Body of pancreas (tissue), 4 donors: ENCODE measurements at regions not wholly inside any gene's neighbourhood (a gene's known extent, or its start where the extent isn't known, plus 50 kb on each side); places are given as distances from the start of the nearest gene placed in this dataset.

Experiments used
- POLR2A ChIP-seq, 3 donors: fragments of 450-650 bp; IDR thresholded peaks; one replicate each; pipeline ENCODE4 v1.6.1; 2016; ENCODE audit warnings: antibody characterized with exemption in 3 of 3, mild to moderate bottlenecking in 2 of 3
- TF ChIP-seq, protein P1 (sequence below), 7 experiments: fragments of 450-650 bp in 4 of 7; fragments of 200-600 bp in 3 of 7; sonication (generic) in 3 of 7; IDR thresholded peaks; one replicate each; pipeline ENCODE4 v1.5.1; 2016 to 2019; ENCODE audit warnings: antibody characterized with exemption in 7 of 7

DNA sequence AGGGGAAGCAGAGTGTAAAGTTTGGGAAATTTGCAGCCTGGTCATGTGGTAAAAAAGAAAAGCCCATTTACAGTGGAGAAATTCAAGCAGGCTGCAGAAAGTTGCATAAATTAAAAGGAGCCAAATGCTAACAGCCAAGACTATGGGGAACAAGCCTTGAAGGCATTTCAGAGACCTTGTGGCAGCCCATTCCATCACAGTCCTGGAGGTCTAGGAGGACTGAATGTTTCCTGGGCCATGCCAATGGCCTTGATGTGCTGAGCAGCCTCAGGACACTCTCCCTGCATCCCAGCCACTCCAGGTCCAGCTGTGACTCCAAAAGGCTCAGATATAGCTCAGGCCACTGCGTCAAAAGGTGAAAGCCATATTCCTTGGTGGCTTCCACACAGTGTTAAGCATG, 1202.4 kb upstream of the ATXN8OS start:
- TF ChIP-seq, protein P1, sequence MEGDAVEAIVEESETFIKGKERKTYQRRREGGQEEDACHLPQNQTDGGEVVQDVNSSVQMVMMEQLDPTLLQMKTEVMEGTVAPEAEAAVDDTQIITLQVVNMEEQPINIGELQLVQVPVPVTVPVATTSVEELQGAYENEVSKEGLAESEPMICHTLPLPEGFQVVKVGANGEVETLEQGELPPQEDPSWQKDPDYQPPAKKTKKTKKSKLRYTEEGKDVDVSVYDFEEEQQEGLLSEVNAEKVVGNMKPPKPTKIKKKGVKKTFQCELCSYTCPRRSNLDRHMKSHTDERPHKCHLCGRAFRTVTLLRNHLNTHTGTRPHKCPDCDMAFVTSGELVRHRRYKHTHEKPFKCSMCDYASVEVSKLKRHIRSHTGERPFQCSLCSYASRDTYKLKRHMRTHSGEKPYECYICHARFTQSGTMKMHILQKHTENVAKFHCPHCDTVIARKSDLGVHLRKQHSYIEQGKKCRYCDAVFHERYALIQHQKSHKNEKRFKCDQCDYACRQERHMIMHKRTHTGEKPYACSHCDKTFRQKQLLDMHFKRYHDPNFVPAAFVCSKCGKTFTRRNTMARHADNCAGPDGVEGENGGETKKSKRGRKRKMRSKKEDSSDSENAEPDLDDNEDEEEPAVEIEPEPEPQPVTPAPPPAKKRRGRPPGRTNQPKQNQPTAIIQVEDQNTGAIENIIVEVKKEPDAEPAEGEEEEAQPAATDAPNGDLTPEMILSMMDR (IDR thresholded peaks at IDR 0.05) = no peak
- TF ChIP-seq POLR2A (IDR thresholded peaks at IDR 0.05) = no peak
